ENCODE measurements at regions not wholly inside any gene's neighbourhood (a gene's known extent, or its start where the extent isn't known, plus 50 kb on each side); places are given as distances from the start of the nearest gene placed in this dataset.

DNA sequence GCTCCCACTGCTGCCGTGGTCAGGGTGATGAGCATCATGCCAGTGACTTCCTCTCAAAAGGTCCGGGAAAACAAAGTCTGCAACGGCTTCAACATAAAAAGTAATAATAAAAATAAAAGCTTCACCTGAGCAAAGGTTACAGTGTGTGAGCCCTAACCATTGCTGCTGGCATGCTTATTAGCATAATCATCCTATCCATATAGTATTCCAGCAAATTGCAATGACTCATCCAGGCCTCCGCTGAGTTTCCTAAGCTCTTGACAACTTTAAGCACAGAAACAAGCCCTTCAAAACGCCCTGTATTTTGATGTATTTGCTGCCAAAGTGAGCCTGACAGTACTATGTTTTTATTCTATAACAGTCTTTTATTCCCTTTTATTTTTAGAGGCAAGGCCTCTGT, 100.5 kb downstream of the AASDH start:
- Histone ChIP-seq H3K27ac (ENCODE audit: low read depth, low read length) (no peak overlapping the region), H3K4me1 (ENCODE audit: control insufficient read depth, insufficient read depth, low read length, unreplicated experiment) (no peaks in the 10 kb centered on the region), H3K36me3 (ENCODE audit: insufficient read depth, low read length) (no peaks in the 10 kb centered on the region), H3K4me3 (ENCODE audit: low read depth, low read length) (no peak overlapping the region), H3K27me3 (ENCODE audit: insufficient read depth, low read length) (peaks cover 9% of the 10 kb centered on the region; the same call in 1 of the 2 replicates), H3K79me2 (ENCODE audit: control insufficient read depth, insufficient read depth, low read length, unreplicated experiment) (no peaks in the 10 kb centered on the region), H2AFZ (ENCODE audit: low read length, unreplicated experiment) (no peak overlapping the region)

DNA sequence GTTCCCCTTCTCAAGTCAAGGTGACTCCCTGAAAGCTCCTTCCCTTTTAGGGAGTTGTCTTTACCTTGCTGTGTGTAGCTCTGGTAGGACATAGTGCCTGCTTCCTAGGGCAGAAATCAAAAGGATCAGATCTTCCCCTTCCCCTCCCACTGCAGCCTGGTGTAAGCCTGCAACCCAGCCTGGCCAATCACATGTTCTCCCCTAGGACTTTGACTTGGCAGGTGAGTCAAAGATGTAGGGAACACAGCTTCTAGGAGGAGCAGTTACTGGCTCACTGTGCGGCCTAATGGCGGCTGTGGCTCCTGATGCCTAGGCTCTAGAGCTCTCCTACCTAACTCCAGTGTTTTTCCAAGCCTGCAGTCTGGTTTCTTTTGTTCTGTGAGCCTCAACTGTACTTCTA, 103.9 kb downstream of the AASDH start:
- Histone ChIP-seq H2AFZ (ENCODE audit: low read length, unreplicated experiment) (no peak overlapping the region), H3K27me3 (ENCODE audit: insufficient read depth, low read length) (peaks cover 16% of the 10 kb centered on the region), H3K79me2 (ENCODE audit: control insufficient read depth, insufficient read depth, low read length, unreplicated experiment) (no peaks in the 10 kb centered on the region), H3K4me1 (ENCODE audit: control insufficient read depth, insufficient read depth, low read length, unreplicated experiment) (no peaks in the 10 kb centered on the region), H3K27ac (ENCODE audit: low read depth, low read length) (no peak overlapping the region), H3K4me3 (ENCODE audit: low read depth, low read length) (no peak overlapping the region), H3K36me3 (ENCODE audit: insufficient read depth, low read length) (no peaks in the 10 kb centered on the region)

DNA sequence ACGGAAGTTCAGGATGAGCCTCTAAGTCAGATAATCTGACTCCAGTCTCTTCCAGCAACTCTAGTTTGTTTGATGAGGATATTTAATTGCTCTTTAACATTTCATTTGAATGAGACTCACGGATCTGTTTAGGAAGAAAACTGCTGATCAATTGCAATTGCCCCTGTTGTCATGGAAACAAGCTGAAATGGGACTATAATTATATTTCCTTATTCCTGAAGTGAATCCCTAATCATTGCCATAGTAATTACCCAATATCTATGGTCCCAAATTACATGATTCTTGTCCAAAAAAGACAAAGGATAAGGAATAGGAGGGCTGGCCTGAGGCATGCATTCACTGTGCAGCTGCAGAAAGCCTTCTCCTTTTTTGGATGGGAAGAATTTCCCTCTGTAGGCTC, 105.3 kb downstream of the AASDH start:
- Histone ChIP-seq H2AFZ (ENCODE audit: low read length, unreplicated experiment) (no peak overlapping the region), H3K27ac (ENCODE audit: low read depth, low read length) (no peak overlapping the region), H3K36me3 (ENCODE audit: insufficient read depth, low read length) (no peaks in the 10 kb centered on the region), H3K4me1 (ENCODE audit: control insufficient read depth, insufficient read depth, low read length, unreplicated experiment) (no peaks in the 10 kb centered on the region), H3K27me3 (ENCODE audit: insufficient read depth, low read length) (peaks cover 28% of the 10 kb centered on the region), H3K79me2 (ENCODE audit: control insufficient read depth, insufficient read depth, low read length, unreplicated experiment) (no peaks in the 10 kb centered on the region), H3K4me3 (ENCODE audit: low read depth, low read length) (no peak overlapping the region)

DNA sequence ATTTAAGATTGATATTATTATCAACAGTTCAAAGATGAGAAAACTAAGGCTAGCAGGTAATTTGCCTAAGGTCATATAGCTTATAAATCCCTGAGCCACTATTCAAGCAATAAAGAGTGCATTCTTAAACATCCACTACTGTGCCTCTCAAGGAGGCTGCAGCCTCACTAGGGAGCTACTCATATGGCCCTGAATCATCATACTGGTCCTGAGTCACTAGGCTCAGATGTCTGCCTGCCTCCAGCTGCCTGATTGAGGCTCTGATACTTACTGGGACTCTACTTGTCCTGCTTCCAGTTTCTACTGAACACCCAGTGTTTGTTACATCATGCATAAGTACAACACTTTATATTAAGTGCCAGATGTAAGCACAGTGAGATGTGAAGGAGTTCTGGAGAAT, 110.7 kb downstream of the AASDH start:
- Histone ChIP-seq H3K27me3 (ENCODE audit: insufficient read depth, low read length) (peaks cover 66% of the 10 kb centered on the region), H3K27ac (ENCODE audit: low read depth, low read length) (no peak overlapping the region), H2AFZ (ENCODE audit: low read length, unreplicated experiment) (no peak overlapping the region), H3K79me2 (ENCODE audit: control insufficient read depth, insufficient read depth, low read length, unreplicated experiment) (no peaks in the 10 kb centered on the region), H3K4me1 (ENCODE audit: control insufficient read depth, insufficient read depth, low read length, unreplicated experiment) (no peaks in the 10 kb centered on the region), H3K4me3 (ENCODE audit: low read depth, low read length) (no peak overlapping the region), H3K36me3 (ENCODE audit: insufficient read depth, low read length) (no peaks in the 10 kb centered on the region)

DNA sequence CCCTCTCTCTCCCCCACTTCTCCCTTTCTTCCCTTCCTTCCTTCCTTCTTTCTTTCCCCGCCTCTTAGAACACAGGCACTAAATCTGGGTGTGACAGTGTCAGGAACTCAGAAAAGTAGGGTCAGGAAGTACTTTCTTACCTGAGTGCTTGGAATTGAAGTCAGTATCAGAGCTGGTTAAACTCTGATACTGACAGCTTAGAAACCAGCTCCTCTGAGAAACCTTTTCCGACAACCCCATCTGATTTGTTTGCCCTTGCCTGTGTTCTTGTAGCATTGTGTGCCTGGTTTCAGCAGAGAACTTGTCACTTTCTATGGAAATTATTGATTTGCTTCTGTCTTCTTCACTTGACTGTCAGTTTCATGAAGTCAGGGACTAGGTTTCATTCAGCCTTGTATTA, 113.9 kb downstream of the AASDH start:
- no peak overlapping the region for H3K27ac ChIP-seq (ENCODE audit: low read depth, low read length)
- H3K4me3 ChIP-seq (ENCODE audit: low read depth, low read length) = no peak overlapping the region
- no peaks in the 10 kb centered on the region for H3K36me3 ChIP-seq (ENCODE audit: insufficient read depth, low read length)
- H3K27me3 ChIP-seq (ENCODE audit: insufficient read depth, low read length) = peaks cover 60% of the 10 kb centered on the region
- H2AFZ ChIP-seq (ENCODE audit: low read length, unreplicated experiment) = no peak overlapping the region
- no peaks in the 10 kb centered on the region for H3K79me2 ChIP-seq (ENCODE audit: control insufficient read depth, insufficient read depth, low read length, unreplicated experiment)
- no peaks in the 10 kb centered on the region for H3K4me1 ChIP-seq (ENCODE audit: control insufficient read depth, insufficient read depth, low read length, unreplicated experiment)

DNA sequence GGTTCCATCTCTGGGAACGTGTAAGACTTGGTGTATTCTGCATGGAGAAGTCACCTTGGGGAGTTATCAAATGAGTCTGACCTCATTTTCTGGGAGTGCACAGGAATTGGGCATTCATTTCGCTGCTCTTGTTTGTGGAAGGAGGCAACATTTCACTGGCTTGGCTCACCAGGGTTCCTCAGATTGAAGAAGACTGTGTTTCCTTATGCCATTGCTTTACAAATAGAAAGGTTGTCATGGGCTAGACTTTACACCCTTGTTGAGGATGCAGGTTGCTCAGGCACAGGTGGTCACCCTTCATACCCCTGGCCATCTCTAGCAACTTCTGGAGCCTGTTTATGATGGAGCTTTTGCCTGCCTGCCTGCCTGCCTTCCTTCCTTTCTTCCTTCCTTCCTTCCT, 114.4 kb downstream of the AASDH start:
- Histone ChIP-seq H3K4me3 (ENCODE audit: low read depth, low read length) (no peak overlapping the region), H3K36me3 (ENCODE audit: insufficient read depth, low read length) (no peaks in the 10 kb centered on the region), H3K79me2 (ENCODE audit: control insufficient read depth, insufficient read depth, low read length, unreplicated experiment) (no peaks in the 10 kb centered on the region), H2AFZ (ENCODE audit: low read length, unreplicated experiment) (no peak overlapping the region), H3K27ac (ENCODE audit: low read depth, low read length) (no peak overlapping the region), H3K27me3 (ENCODE audit: insufficient read depth, low read length) (peaks cover 56% of the 10 kb centered on the region), H3K4me1 (ENCODE audit: control insufficient read depth, insufficient read depth, low read length, unreplicated experiment) (no peaks in the 10 kb centered on the region)

DNA sequence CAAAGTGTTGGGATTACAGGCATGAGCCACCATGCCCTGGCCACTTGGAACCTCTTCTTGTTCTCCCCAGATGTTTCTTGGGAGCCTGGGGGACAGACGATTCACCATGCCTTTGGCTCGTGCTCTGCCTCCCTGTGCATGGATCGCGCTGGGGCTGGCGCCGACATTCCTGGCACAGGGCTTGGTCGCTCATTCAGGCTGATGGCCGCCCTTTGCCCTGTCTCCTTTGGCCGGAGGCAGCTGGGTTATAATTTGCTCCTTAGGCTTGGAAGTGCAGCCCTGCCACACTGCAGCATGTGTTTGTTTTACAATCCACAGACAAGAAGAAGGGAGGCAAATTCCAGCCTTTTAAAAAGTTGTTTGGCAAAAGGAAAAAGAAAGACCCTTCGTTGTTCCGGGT, 115.3 kb downstream of the AASDH start:
- H2AFZ ChIP-seq (ENCODE audit: low read length, unreplicated experiment) = no peak overlapping the region
- H3K27me3 ChIP-seq (ENCODE audit: insufficient read depth, low read length) = peaks cover 48% of the 10 kb centered on the region
- H3K4me3 ChIP-seq (ENCODE audit: low read depth, low read length) = no peak overlapping the region
- H3K79me2 ChIP-seq (ENCODE audit: control insufficient read depth, insufficient read depth, low read length, unreplicated experiment) = no peaks in the 10 kb centered on the region
- H3K4me1 ChIP-seq (ENCODE audit: control insufficient read depth, insufficient read depth, low read length, unreplicated experiment) = no peaks in the 10 kb centered on the region
- H3K27ac ChIP-seq (ENCODE audit: low read depth, low read length) = no peak overlapping the region
- H3K36me3 ChIP-seq (ENCODE audit: insufficient read depth, low read length) = no peaks in the 10 kb centered on the region

DNA sequence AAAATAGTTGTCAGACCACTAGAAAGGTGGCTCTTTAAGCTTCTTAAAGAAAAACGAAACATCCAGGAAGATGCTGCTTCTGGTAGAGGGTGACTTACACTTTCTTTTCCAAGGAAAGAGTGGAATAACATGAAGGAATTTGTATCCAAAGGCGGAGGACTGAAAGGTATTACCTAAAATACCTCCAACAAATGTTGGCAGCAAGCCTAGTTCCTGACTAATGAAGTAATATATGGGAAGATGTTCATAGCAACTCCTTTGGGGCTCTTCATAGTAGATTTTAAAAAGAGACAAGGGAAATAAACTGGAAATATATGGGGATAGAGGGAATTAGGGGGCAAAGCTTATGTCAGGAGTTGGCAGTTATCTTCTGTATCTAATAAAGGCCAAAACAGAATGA, 116.2 kb downstream of the AASDH start:
- H3K27me3 ChIP-seq (ENCODE audit: insufficient read depth, low read length) = peaks cover 39% of the 10 kb centered on the region
- no peak overlapping the region for H3K4me3 ChIP-seq (ENCODE audit: low read depth, low read length)
- no peaks in the 10 kb centered on the region for H3K79me2 ChIP-seq (ENCODE audit: control insufficient read depth, insufficient read depth, low read length, unreplicated experiment)
- no peaks in the 10 kb centered on the region for H3K36me3 ChIP-seq (ENCODE audit: insufficient read depth, low read length)
- no peaks in the 10 kb centered on the region for H3K4me1 ChIP-seq (ENCODE audit: control insufficient read depth, insufficient read depth, low read length, unreplicated experiment)
- no peak overlapping the region for H2AFZ ChIP-seq (ENCODE audit: low read length, unreplicated experiment)
- H3K27ac ChIP-seq (ENCODE audit: low read depth, low read length) = no peak overlapping the region

DNA sequence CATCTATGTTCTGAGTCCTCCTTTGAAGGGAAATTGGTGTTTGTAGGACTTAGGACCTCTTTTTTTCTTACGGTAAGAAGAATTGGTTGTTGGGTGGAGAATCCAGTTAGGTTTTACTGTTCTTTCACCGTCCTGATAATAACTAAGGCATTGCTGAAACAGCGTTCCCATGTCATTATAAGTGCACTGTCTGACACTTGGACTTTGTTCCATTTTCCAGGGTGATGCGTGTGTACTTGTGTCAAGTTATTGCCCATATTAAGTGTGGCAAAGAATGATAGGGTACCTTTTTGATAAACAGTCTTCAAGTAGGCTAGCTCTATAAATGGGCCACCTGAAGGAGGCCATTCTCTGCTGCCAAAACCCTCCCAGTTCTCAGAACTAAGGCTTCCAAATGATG, 119.7 kb downstream of the AASDH start:
- no peak overlapping the region for H2AFZ ChIP-seq (ENCODE audit: low read length, unreplicated experiment)
- H3K4me3 ChIP-seq (ENCODE audit: low read depth, low read length) = no peak overlapping the region
- no peak overlapping the region for H3K27ac ChIP-seq (ENCODE audit: low read depth, low read length)
- H3K36me3 ChIP-seq (ENCODE audit: insufficient read depth, low read length) = no peaks in the 10 kb centered on the region
- H3K27me3 ChIP-seq (ENCODE audit: insufficient read depth, low read length) = peaks cover 16% of the 10 kb centered on the region; the same call in 1 of the 2 replicates
- no peaks in the 10 kb centered on the region for H3K4me1 ChIP-seq (ENCODE audit: control insufficient read depth, insufficient read depth, low read length, unreplicated experiment)
- H3K79me2 ChIP-seq (ENCODE audit: control insufficient read depth, insufficient read depth, low read length, unreplicated experiment) = no peaks in the 10 kb centered on the region

DNA sequence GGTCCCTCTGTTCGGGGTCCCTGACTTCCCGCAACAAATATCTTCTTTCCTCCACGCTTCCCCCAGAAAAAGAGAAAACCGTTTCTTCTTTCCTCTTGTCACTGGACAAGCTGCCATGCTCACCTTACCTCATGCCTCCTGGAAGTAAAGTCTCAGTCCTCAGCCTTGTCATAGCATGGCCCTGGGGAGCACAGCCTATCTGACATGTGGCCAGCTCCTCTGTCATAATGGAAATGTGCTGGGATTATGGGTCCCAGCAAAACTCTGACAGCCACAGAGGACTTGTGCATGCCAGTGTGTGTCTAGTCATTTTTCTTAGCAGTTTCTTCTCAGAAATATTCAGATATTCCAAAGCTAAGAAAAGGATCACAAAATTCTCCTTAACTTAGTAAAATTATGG, 122.4 kb downstream of the AASDH start:
- no peak overlapping the region for H2AFZ ChIP-seq (ENCODE audit: low read length, unreplicated experiment)
- no peaks in the 10 kb centered on the region for H3K79me2 ChIP-seq (ENCODE audit: control insufficient read depth, insufficient read depth, low read length, unreplicated experiment)
- H3K27me3 ChIP-seq (ENCODE audit: insufficient read depth, low read length) = peaks cover 36% of the 10 kb centered on the region
- no peaks in the 10 kb centered on the region for H3K36me3 ChIP-seq (ENCODE audit: insufficient read depth, low read length)
- H3K4me3 ChIP-seq (ENCODE audit: low read depth, low read length) = no peak overlapping the region
- H3K27ac ChIP-seq (ENCODE audit: low read depth, low read length) = no peak overlapping the region
- no peaks in the 10 kb centered on the region for H3K4me1 ChIP-seq (ENCODE audit: control insufficient read depth, insufficient read depth, low read length, unreplicated experiment)

DNA sequence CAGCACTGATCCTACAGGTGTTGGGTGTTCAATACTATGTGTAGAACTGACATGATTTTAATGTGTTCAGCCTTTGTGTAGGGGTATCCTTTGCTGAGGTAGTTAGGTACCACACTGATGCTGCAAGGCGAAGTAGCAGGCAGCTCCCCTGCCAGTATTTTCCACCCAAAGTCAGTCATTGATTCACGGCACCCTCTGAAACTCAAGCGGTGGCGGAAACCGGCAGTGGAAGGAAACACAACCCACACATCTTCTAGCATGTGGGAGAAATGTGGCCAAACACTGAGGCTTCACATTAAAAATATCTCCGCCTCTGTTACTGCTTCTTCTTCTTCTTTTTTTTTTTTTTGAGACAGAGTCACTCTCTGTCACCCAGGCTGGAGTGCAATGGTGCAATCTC, 126.3 kb downstream of the AASDH start:
- Histone ChIP-seq H3K27ac (ENCODE audit: low read depth, low read length) (no peak overlapping the region), H2AFZ (ENCODE audit: low read length, unreplicated experiment) (no peak overlapping the region), H3K4me1 (ENCODE audit: control insufficient read depth, insufficient read depth, low read length, unreplicated experiment) (no peaks in the 10 kb centered on the region), H3K79me2 (ENCODE audit: control insufficient read depth, insufficient read depth, low read length, unreplicated experiment) (no peaks in the 10 kb centered on the region), H3K36me3 (ENCODE audit: insufficient read depth, low read length) (no peaks in the 10 kb centered on the region), H3K4me3 (ENCODE audit: low read depth, low read length) (no peak overlapping the region), H3K27me3 (ENCODE audit: insufficient read depth, low read length) (peaks cover 52% of the 10 kb centered on the region)

DNA sequence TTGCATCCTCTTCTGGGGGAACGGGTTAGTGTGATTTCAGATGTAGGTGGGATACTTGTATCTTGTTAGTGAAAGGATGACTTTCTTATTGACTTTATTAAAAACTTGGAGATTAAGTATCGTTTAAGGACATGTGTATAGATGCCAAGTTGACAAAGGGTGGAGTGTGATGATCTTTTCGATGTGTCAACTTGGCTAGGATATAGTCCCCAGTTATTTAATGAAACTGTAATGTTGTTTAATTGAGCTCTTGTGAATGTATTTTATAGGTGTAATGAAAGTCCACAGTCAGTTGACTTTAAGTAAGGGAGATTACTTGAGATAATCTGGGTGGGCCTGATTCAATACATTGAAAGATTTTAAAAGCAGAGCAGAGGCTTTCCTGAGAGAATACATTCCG, 127.0 kb downstream of the AASDH start:
- Histone ChIP-seq H3K27me3 (ENCODE audit: insufficient read depth, low read length) (peaks cover 54% of the 10 kb centered on the region), H3K4me1 (ENCODE audit: control insufficient read depth, insufficient read depth, low read length, unreplicated experiment) (no peaks in the 10 kb centered on the region), H3K36me3 (ENCODE audit: insufficient read depth, low read length) (no peaks in the 10 kb centered on the region), H2AFZ (ENCODE audit: low read length, unreplicated experiment) (no peak overlapping the region), H3K4me3 (ENCODE audit: low read depth, low read length) (no peak overlapping the region), H3K79me2 (ENCODE audit: control insufficient read depth, insufficient read depth, low read length, unreplicated experiment) (no peaks in the 10 kb centered on the region), H3K27ac (ENCODE audit: low read depth, low read length) (no peak overlapping the region)
